Gastroesophageal sphincter (tissue), 4 donors: ENCODE measurements at regions not wholly inside any gene's neighbourhood (a gene's known extent, or its start where the extent isn't known, plus 50 kb on each side); places are given as distances from the start of the nearest gene placed in this dataset.

Experiments used
- ATAC-seq: fragments of 150-250 bp; one replicate; pipeline ENCODE4 v1.9.1; 2016; ENCODE audit warnings: mild to moderate bottlenecking, moderate library complexity
- H3K27ac ChIP-seq, 4 donors: fragments of 200-600 bp; sonication (generic) in 3 of 4; 1 replicate in 3 of 4; 2 replicates in 1 of 4; pipeline ENCODE4 v1.5.1; 2016 to 2019
- H3K27me3 ChIP-seq: fragments of 200-600 bp; sonication (generic); one replicate; pipeline ENCODE4 v1.5.1; 2019
- H3K36me3 ChIP-seq, 2 donors: fragments of 200-600 bp; sonication (generic); one replicate each; pipeline ENCODE4 v1.5.1; 2019; ENCODE audit warnings: control low read depth in 1 of 2
- H3K4me1 ChIP-seq, 3 donors: fragments of 200-600 bp; sonication (generic); 1 replicate in 2 of 3; 2 replicates in 1 of 3; pipeline ENCODE4 v1.5.1; 2016 to 2019; ENCODE audit warnings: control low read depth in 2 of 3
- H3K4me3 ChIP-seq, 2 donors: fragments of 200-600 bp; sonication (generic); one replicate each; pipeline ENCODE4 v1.5.1; 2019; ENCODE audit warnings: mild to moderate bottlenecking in 1 of 2, moderate library complexity in 1 of 2
- H3K9me3 ChIP-seq, 3 donors: fragments of 200-600 bp; sonication (generic); one replicate each; pipeline ENCODE4 v1.5.1; 2017 to 2019; ENCODE audit warnings: control low read depth in 2 of 3
- CTCF ChIP-seq, 4 experiments: fragments of 200-600 bp in 2 of 4; fragments of 450-650 bp in 2 of 4; sonication (generic) in 1 of 4; IDR thresholded peaks; one replicate each; pipeline ENCODE4 v1.5.1; 2017 to 2019; ENCODE audit warnings: antibody characterized with exemption in 4 of 4, mild to moderate bottlenecking in 2 of 4, moderate library complexity in 2 of 4
- EP300 ChIP-seq: sonication (generic); formaldehyde crosslinking; IDR thresholded peaks from one replicate; pipeline ENCODE4 v1.6.1; 2017; ENCODE audit warnings: antibody characterized with exemption, mild to moderate bottlenecking
- POLR2A ChIP-seq, 2 donors: fragments of 450-650 bp; IDR thresholded peaks; one replicate each; pipeline ENCODE4 v1.6.1; 2017; ENCODE audit warnings: antibody characterized with exemption in 2 of 2, mild to moderate bottlenecking in 2 of 2, moderate library complexity in 1 of 2
- POLR2AphosphoS5 ChIP-seq: sonication (generic); formaldehyde crosslinking; IDR thresholded peaks from one replicate; pipeline ENCODE4 v1.6.1; 2017; ENCODE audit warnings: antibody characterized with exemption
- WGBS, 2 donors: methylation state at CpG; one replicate each; pipeline ENCODE4 v1.1.5; 2018; ENCODE audit warnings: low coverage in 1 of 2; 5-methylcytosine and 5-hydroxymethylcytosine counted together

- WGBS, 2 donors: 14 to 25% methylated on average over 2 of the region's 2 CpGs
- H3K36me3 ChIP-seq: no peaks in the 10 kb centered on the region
- no peak overlapping the region for H3K4me3 ChIP-seq
- TF ChIP-seq POLR2A (IDR thresholded peaks at IDR 0.05) (no peak), EP300 (no peak), POLR2AphosphoS5 (no peak), CTCF (IDR thresholded peaks at IDR 0.05) (peak in 1 of 4 experiments; percentile 27)
- H3K27me3 ChIP-seq: no peaks in the 10 kb centered on the region
- no peak overlapping the region for H3K27ac ChIP-seq
- H3K9me3 ChIP-seq: no peaks in the 10 kb centered on the region
- no peaks in the 10 kb centered on the region for H3K4me1 ChIP-seq
- ATAC-seq: no peak
Observed at GRCh38 chr16:58843675-58844074, 109.6 kb upstream of the GOT2 start.

- no peak for TF ChIP-seq POLR2AphosphoS5
- TF ChIP-seq POLR2A (IDR thresholded peaks at IDR 0.05): no peak
- TF ChIP-seq CTCF (IDR thresholded peaks at IDR 0.05): no peak
- TF ChIP-seq EP300: no peak
- H3K27me3 ChIP-seq: no peaks in the 10 kb centered on the region
- H3K4me1 ChIP-seq: no peaks in the 10 kb centered on the region
- H3K36me3 ChIP-seq: no peaks in the 10 kb centered on the region
- H3K4me3 ChIP-seq: no peak overlapping the region
- H3K9me3 ChIP-seq: no peaks in the 10 kb centered on the region
- no peak for ATAC-seq
- no peak overlapping the region for H3K27ac ChIP-seq
Observed at GRCh38 chr16:58842746-58843145, 108.6 kb upstream of the GOT2 start.

GRCh38 chr16:58842156-58842555 lies 108.0 kb upstream of the GOT2 start:
- H3K27ac ChIP-seq: no peak overlapping the region
- H3K27me3 ChIP-seq: no peaks in the 10 kb centered on the region
- no peak for TF ChIP-seq POLR2AphosphoS5
- no peak for TF ChIP-seq EP300
- TF ChIP-seq CTCF (IDR thresholded peaks at IDR 0.05): no peak
- no peak for TF ChIP-seq POLR2A (IDR thresholded peaks at IDR 0.05)
- no peaks in the 10 kb centered on the region for H3K9me3 ChIP-seq
- H3K4me1 ChIP-seq: no peaks in the 10 kb centered on the region
- H3K36me3 ChIP-seq: no peaks in the 10 kb centered on the region
- H3K4me3 ChIP-seq: no peak overlapping the region
- WGBS, 2 donors: 85 to 100% methylated on average over 1 of the region's 1 CpG
- no peak for ATAC-seq

- Histone ChIP-seq H3K27ac (no peak overlapping the region), H3K4me3 (no peak overlapping the region), H3K36me3 (no peaks in the 10 kb centered on the region), H3K9me3 (no peaks in the 10 kb centered on the region), H3K4me1 (no peaks in the 10 kb centered on the region), H3K27me3 (no peaks in the 10 kb centered on the region)
- 84% methylated on average over 3 of the region's 3 CpGs; no CpG with 5 or more reads in 1 of the 2 donors for WGBS, 2 donors
- ATAC-seq: no peak
- TF ChIP-seq POLR2A (IDR thresholded peaks at IDR 0.05) (no peak), EP300 (no peak)
Observed at GRCh38 chr16:58837950-58838349, 103.8 kb upstream of the GOT2 start.

GRCh38 chr16:58836427-58836826 lies 102.3 kb upstream of the GOT2 start:
- Histone ChIP-seq H3K27me3 (no peaks in the 10 kb centered on the region), H3K4me3 (no peak overlapping the region), H3K4me1 (no peaks in the 10 kb centered on the region), H3K36me3 (no peaks in the 10 kb centered on the region), H3K27ac (no peak overlapping the region), H3K9me3 (no peaks in the 10 kb centered on the region)
- TF ChIP-seq POLR2A (IDR thresholded peaks at IDR 0.05): no peak
- TF ChIP-seq POLR2AphosphoS5: no peak
- TF ChIP-seq EP300: no peak
- no peak for ATAC-seq
- 72 to 73% methylated on average over 6 of the region's 6 CpGs for WGBS, 2 donors

GRCh38 chr16:58832386-58832895 lies 98.3 kb upstream of the GOT2 start:
- 74 to 78% methylated on average over 2 of the region's 2 CpGs for WGBS, 2 donors
- Histone ChIP-seq H3K27ac (no peak overlapping the region), H3K27me3 (no peaks in the 10 kb centered on the region), H3K4me3 (no peak overlapping the region), H3K9me3 (no peaks in the 10 kb centered on the region), H3K4me1 (no peaks in the 10 kb centered on the region), H3K36me3 (no peaks in the 10 kb centered on the region)
- TF ChIP-seq POLR2AphosphoS5 (no peak), EP300 (no peak), CTCF (IDR thresholded peaks at IDR 0.05) (no peak), POLR2A (IDR thresholded peaks at IDR 0.05) (no peak)
- ATAC-seq: no peak
